NB4 (cell line): ENCODE measurements at regions not wholly inside any gene's neighbourhood (a gene's known extent, or its start where the extent isn't known, plus 50 kb on each side); places are given as distances from the start of the nearest gene placed in this dataset.

Experiments
- DNase-seq: peaks from one replicate; pipeline ENCODE4 v3.0.0; 2010; ENCODE audit warnings: low read depth
- H3K4me3 ChIP-seq: one replicate; pipeline ENCODE4 v1.5.1; 2011; ENCODE audit warnings: mild to moderate bottlenecking, low read depth, low read length, moderate library complexity
- MYC ChIP-seq: IDR thresholded peaks from 2 replicates; pipeline ENCODE4 v1.6.1; 2011; ENCODE audit warnings: low read depth, low read length
- POLR2A ChIP-seq: IDR thresholded peaks from 2 replicates; pipeline ENCODE4 v1.6.1; 2011; ENCODE audit warnings: mild to moderate bottlenecking; ENCODE audit not compliant: insufficient read length; ENCODE audit errors: extremely low read depth
- TF ChIP-seq, protein P1 (sequence below): IDR thresholded peaks from 2 replicates; pipeline ENCODE4 v1.6.1; 2011; ENCODE audit warnings: low read depth, low read length
- TF ChIP-seq, protein P2 (sequence below): IDR thresholded peaks from one replicate; pipeline ENCODE4 v1.5.1; 2012; ENCODE audit warnings: low read depth, low read length

DNA sequence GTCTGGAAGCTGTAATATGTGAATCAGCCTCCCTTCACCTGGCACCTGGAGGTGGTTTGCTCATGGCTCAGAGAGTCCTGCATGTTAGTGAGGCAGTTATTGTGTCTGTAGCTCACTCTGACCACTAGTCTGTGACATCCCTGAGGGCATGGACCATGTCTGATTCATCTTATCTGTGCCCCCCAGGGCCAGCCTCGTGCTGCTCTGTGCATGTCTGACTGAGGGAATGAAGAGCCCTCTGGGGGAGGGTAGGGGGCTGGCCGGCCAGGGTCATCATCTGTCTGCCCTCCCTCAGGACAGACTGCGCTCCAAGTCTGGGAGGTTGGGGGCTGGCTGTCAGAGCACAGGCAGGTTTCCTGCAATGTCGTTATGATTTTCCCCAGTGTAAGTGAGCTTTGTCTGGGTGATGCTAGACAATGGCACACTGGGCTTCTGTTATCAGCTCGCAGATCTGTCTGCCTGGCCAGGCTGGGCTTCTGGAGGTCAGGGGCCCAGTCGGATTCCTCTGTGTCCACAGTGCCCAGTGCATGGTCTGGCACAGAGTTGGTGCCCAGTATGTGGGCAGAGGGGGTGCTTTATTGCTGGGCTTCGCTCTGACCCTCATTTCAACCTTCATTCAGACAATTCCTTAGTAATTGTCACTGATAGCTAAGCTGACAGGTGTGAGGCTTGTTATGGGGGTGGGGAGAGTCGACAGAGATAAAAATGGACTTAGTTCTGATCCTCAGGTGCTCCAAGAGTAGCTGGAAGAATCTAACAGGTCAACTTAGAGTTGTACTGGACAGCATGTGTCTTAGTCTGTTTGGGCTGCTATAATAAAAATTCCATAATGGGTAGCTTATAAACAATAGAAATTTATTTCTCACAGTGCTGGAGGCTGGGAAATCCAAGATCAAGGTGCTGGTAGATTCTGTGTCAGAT lies 85.7 kb upstream of the SHB start:
- no peak overlapping the region for H3K4me3 ChIP-seq
- no peak for DNase-seq
- TF ChIP-seq, protein P1, sequence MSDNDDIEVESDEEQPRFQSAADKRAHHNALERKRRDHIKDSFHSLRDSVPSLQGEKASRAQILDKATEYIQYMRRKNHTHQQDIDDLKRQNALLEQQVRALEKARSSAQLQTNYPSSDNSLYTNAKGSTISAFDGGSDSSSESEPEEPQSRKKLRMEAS = no peak
- TF ChIP-seq POLR2A (no peak), MYC (no peak)
- TF ChIP-seq, protein P2, sequence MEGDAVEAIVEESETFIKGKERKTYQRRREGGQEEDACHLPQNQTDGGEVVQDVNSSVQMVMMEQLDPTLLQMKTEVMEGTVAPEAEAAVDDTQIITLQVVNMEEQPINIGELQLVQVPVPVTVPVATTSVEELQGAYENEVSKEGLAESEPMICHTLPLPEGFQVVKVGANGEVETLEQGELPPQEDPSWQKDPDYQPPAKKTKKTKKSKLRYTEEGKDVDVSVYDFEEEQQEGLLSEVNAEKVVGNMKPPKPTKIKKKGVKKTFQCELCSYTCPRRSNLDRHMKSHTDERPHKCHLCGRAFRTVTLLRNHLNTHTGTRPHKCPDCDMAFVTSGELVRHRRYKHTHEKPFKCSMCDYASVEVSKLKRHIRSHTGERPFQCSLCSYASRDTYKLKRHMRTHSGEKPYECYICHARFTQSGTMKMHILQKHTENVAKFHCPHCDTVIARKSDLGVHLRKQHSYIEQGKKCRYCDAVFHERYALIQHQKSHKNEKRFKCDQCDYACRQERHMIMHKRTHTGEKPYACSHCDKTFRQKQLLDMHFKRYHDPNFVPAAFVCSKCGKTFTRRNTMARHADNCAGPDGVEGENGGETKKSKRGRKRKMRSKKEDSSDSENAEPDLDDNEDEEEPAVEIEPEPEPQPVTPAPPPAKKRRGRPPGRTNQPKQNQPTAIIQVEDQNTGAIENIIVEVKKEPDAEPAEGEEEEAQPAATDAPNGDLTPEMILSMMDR = no peak

DNA sequence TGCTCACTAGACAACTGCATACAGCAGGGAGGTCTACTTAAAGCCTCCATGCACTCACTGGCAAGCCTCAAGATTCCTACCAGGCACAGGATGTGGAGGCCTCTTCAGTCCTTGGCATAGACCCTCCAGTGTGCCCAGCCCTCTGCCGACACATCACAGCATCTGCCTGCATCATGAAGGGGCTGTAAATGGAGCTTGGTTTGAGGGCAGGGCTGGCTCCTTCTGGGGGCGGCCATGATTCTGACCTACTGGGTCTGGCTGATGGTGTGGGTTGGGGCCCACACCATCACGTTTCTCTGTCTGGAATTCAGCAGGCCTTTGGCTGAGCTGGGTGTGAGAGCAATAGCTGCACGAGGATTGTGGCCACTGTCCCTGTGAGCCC lies 84.9 kb upstream of the SHB start:
- TF ChIP-seq POLR2A = no peak
- TF ChIP-seq, protein P1 = no peak
- TF ChIP-seq, protein P2 = no peak
- TF ChIP-seq MYC = no peak
- H3K4me3 ChIP-seq = no peak overlapping the region
- no peak for DNase-seq

DNA sequence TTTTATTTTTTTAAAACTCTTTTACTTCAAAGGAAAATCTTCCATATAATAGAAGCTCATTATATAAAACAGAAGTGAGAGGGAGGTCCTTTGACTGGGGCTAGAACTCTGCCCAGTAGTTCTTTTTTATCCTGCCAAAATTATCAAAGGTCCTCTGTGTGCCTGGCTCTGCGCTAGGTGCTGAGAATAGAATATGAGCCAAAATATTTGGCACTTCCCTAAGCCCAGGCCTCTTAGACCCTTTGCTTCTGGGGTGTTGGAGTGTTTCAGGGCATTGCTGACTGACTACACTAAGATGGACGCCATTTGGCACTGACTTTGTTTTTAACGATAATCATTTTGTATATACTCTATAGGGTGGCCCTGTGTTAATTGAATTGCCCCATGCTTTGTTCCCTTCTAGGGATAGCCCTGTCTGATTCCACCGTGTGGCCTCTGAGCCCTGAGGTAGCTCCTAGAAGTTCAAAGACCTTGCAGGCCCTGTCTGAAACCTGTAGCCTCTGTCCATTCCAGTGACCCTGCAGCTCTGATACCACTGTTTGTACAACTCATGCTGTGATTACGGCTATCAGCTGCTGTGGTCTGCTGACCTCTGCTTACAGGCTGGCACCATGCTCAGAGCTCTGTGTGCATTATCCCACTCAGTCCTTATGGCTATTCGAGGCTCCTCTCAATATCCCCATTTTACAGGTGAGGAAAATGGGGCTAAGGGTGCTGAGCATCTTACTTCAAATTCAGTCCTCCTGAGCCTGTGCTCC lies 84.3 kb upstream of the SHB start:
- TF ChIP-seq MYC = no peak
- TF ChIP-seq, protein P2 = no peak
- no peak overlapping the region for H3K4me3 ChIP-seq
- DNase-seq = no peak

DNA sequence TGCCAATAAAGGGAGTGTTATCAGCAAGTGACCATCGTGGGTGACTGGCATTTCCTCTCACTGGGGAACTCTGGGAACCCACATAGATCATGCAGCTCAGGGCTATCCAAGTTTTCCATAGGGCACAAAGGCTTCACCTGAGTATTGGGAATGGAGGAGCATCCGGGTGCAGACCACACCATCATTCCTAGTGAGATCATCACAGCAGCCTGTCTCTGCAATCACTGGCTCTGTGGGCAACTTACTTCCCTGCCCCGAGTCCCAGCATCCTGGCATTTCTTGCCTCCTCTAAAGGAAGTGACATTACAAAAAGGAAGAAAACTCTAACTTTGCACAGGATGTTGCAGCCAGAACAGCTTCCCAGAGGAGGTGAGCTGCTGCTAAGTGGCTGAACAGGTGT lies 80.6 kb upstream of the SHB start:
- H3K4me3 ChIP-seq = no peak overlapping the region
- no peak for DNase-seq
- TF ChIP-seq POLR2A (no peak), MYC (no peak)
- TF ChIP-seq, protein P1 = no peak
- TF ChIP-seq, protein P2 = no peak

DNA sequence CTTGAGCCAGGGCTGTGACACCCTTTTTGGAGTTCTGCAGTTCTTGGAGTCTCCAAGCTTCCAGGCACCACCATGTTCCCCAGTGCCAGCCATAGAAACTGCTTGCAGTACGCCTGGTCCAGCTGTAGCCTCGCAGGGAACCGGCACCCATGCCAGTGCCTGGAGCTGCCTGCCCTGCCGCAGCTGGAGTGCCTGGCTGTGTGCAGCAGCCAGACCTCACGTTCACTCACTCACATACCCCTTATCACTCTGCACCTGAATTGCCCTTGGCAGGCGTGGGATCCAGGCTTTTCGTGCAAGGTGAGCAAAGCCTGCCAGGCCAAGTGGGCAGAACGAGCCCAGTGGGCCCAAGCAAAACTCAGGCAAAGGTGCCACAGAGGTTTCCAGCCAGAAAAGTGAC lies 77.8 kb upstream of the SHB start:
- no peak for DNase-seq
- TF ChIP-seq POLR2A = no peak
- TF ChIP-seq, protein P1 = no peak
- TF ChIP-seq MYC = no peak
- TF ChIP-seq, protein P2 = no peak
- H3K4me3 ChIP-seq = no peak overlapping the region
